HG03135 (cell line): ENCODE measurements at regions not wholly inside any gene's neighbourhood (a gene's known extent, or its start where the extent isn't known, plus 50 kb on each side); places are given as distances from the start of the nearest gene placed in this dataset.

ENCODE experiments used
- ATAC-seq: cut with Tn5 transposase; IDR thresholded peaks from one replicate; pipeline ENCODE4 v1.9.1; 2021; ENCODE audit warnings: mild to moderate bottlenecking, moderate library complexity; ENCODE audit not compliant: unreplicated experiment

DNA sequence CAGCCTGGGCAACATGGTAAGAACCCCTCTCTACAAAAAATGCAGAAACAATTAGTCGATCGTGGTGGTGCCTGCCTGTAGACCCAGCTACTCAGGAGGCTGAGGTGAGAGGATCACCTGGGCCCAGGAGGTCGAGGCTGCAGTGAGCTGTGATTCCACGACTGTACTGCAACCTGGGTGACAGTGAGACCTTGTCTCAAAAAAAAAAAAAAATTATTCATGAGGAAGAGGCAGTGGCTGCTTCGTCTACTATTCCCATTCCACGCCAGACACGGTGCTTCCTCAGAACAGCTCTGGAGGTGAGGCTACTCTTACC lies 52.2 kb upstream of the GSE1 start:
- ATAC-seq = no peak

DNA sequence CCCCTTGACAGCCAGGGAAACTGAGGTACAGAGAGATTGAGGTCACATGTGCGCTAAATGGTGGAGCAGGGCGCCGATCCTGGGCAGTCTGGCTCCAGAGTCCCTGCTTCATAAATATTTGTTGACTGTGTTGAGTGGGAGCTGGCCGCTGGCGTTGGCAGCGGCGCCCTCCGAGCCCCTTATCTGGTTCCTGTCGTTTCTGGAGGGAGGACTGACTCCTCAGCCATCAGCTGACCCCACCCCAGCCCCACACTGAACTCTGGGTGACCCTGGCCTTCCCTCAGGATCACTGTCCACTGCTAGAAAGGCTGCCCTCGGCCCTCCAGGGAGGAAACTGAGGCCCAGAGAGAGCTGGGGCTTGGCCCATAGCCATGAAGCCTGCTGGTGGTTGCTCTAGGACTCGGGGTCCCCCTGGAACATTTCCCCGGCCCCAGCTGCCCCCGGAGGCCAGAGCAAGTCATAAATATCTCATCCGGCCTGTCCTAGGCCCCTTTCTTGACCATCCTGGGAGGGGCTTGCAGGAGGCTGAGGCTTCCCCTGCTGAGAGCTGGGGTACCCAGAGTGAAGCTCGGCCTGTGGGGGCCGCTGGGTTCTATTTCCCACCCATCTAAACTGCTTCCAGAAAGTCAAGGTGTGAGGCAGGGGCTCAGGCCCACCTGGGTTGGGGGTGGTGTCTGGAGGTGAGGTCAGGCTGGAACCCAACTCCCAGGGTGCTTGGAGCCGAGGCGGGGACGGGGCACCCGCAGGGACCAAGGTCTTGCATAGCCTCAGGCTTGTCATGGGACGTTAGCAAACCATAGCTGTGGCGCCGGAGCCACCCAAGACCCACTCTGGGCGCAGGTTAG lies 51.7 kb upstream of the GSE1 start:
- no peak for ATAC-seq

DNA sequence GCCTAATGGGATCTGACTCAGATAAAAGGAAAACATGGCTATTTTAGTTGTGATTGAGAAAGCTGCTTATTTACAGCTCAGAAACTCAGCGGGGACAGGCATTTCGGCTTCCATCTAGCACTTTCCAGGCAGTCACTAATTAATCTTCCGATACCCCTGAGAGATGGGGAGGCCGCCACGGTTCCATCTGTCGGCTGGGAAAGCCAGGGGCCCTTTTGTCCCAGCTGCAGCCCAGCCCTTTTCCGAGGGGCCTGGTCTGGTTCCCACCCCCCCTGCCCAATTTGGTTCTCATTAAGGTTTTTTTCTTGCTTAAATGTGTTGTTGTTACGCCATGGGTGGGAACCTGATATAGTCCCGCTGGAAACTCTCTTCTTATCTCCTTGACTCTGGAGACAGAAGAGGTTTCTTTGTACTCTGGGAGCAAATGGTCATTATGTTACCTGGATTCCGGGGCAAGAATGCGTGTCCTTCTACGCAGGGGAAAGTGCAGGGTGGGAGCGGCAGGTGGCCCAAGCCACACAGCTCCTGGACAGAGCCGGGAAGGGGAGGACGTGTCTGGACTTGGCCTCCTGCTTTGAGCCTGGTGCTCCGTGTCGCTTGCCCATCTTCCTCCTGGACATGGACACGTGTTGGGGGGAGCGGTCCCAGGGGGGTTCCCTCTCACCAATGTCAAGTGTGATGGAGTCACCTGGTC lies 50.9 kb upstream of the GSE1 start:
- ATAC-seq = no peak

DNA sequence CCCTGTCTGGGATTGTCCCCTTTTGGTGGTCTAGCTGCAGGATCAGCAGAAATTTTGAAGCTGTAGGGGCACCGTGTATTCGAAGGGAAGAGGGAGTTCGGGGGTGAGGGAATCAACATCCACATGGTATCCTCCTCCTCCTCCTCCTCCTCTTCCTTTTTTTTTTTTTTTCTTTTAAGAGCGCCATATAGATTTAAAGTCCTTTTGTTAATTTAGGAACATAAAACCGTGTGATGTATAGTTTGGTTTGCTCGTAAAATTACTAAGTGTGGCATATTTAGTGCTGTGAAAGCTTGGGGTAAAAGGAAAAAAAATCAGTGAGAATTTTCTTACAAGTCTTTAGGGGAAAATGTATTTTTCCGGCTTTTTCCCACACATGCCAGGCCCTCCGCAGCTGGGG lies 50.1 kb upstream of the GSE1 start:
- ATAC-seq = no peak
